HAP-1 (cell line): ENCODE measurements at regions not wholly inside any gene's neighbourhood (a gene's known extent, or its start where the extent isn't known, plus 50 kb on each side); places are given as distances from the start of the nearest gene placed in this dataset.
A peak's percentile ranks its signal among the peaks of the same experiment; 100 is the strongest.

Source experiments
- DNase-seq, 2 experiments: peaks; one replicate each; pipeline ENCODE4 v3.0.0-alpha.2; 2016 to 2020; ENCODE audit warnings: low spot score in 2 of 2
- H3K27me3 ChIP-seq: fragments of 250-450 bp; sonication (Bioruptor Pico); 2 replicates; pipeline ENCODE4 v1.5.1; 2020; ENCODE audit warnings: low read depth, mild to moderate bottlenecking, moderate library complexity
- H3K36me3 ChIP-seq: fragments of 250-450 bp; sonication (Bioruptor Pico); replicated peaks from 2 replicates; pipeline ENCODE4 v1.5.1; 2020; ENCODE audit warnings: mild to moderate bottlenecking
- H3K4me1 ChIP-seq: fragments of 250-450 bp; sonication (Bioruptor Pico); 2 replicates; pipeline ENCODE4 v1.5.1; 2020; ENCODE audit warnings: mild to moderate bottlenecking
- H3K4me3 ChIP-seq: fragments of 250-450 bp; sonication (Bioruptor Pico); 2 replicates; pipeline ENCODE4 v1.5.1; 2020; ENCODE audit warnings: mild to moderate bottlenecking, moderate library complexity
- H3K9me3 ChIP-seq: fragments of 250-450 bp; sonication (Bioruptor Pico); 2 replicates; pipeline ENCODE4 v1.5.1; 2020; ENCODE audit warnings: mild to moderate bottlenecking, moderate library complexity
- in situ Hi-C: fragments of 300-500 bp; cut with MboI; formaldehyde crosslinking; loops from 3 replicates; pipeline ENCODE4 v1.14.3; 2020; ENCODE audit warnings: low sequenced_read_pairs, inconsistent platforms, mixed read lengths

- Histone ChIP-seq H3K9me3 (no peaks in the 10 kb centered on the region), H3K36me3 (no peaks in the 10 kb centered on the region), H3K4me1 (no peaks in the 10 kb centered on the region), H3K4me3 (no peak overlapping the region), H3K27me3 (no peaks in the 10 kb centered on the region)
- no peak for DNase-seq
- in situ Hi-C loops, result no loop called here
Observed at GRCh38 chr4:66095065-66095464, 424.8 kb upstream of the EPHA5 start.

- in situ Hi-C loops, result no loop called here
- Histone ChIP-seq H3K36me3 (no peaks in the 10 kb centered on the region), H3K4me3 (no peak overlapping the region), H3K9me3 (no peaks in the 10 kb centered on the region), H3K4me1 (no peaks in the 10 kb centered on the region), H3K27me3 (no peaks in the 10 kb centered on the region)
- no peak for DNase-seq
Observed at GRCh38 chr4:66094070-66094469, 423.8 kb upstream of the EPHA5 start.

GRCh38 chr4:66091786-66092185 is 421.5 kb upstream of the EPHA5 start:
- DNase-seq, result no peak
- no peaks in the 10 kb centered on the region for H3K36me3 ChIP-seq
- H3K9me3 ChIP-seq, result no peaks in the 10 kb centered on the region
- H3K4me3 ChIP-seq, result no peak overlapping the region
- no peaks in the 10 kb centered on the region for H3K27me3 ChIP-seq
- H3K4me1 ChIP-seq, result no peaks in the 10 kb centered on the region
- in situ Hi-C loops, result no loop called here

- in situ Hi-C loops, result no loop called here
- no peak overlapping the region for H3K4me3 ChIP-seq
- peak in 1 of 2 experiments; percentile 83 for DNase-seq
Observed at GRCh38 chr4:66073961-66074360, 403.7 kb upstream of the EPHA5 start.

GRCh38 chr4:66071911-66072310 is 401.6 kb upstream of the EPHA5 start:
- in situ Hi-C loops, result no loop called here
- no peak for DNase-seq

More at GRCh38 chr4:66073961-66074360, 403.7 kb upstream of the EPHA5 start:
- Histone ChIP-seq H3K27me3 (no peaks in the 10 kb centered on the region), H3K4me1 (no peaks in the 10 kb centered on the region; the same call in 1 of the 2 replicates), H3K9me3 (no peaks in the 10 kb centered on the region), H3K36me3 (no peaks in the 10 kb centered on the region)

GRCh38 chr4:66062921-66063320 is 392.6 kb upstream of the EPHA5 start:
- DNase-seq, result no peak
- in situ Hi-C loops, result no loop called here
- Histone ChIP-seq H3K9me3 (no peaks in the 10 kb centered on the region), H3K27me3 (no peaks in the 10 kb centered on the region), H3K4me3 (no peak overlapping the region), H3K4me1 (peaks cover 3% of the 10 kb centered on the region; the same call in 1 of the 2 replicates), H3K36me3 (no peaks in the 10 kb centered on the region)

More at GRCh38 chr4:66071911-66072310, 401.6 kb upstream of the EPHA5 start:
- no peak overlapping the region for H3K4me3 ChIP-seq
- H3K27me3 ChIP-seq, result no peaks in the 10 kb centered on the region
- H3K36me3 ChIP-seq, result no peaks in the 10 kb centered on the region
- no peaks in the 10 kb centered on the region for H3K9me3 ChIP-seq
- no peaks in the 10 kb centered on the region; the same call in 1 of the 2 replicates for H3K4me1 ChIP-seq

GRCh38 chr4:66062044-66062443 is 391.8 kb upstream of the EPHA5 start:
- in situ Hi-C loops, result no loop called here
- no peak for DNase-seq
- H3K36me3 ChIP-seq, result no peaks in the 10 kb centered on the region
- H3K4me1 ChIP-seq, result peaks cover 3% of the 10 kb centered on the region; the same call in 1 of the 2 replicates
- H3K27me3 ChIP-seq, result no peaks in the 10 kb centered on the region
- H3K9me3 ChIP-seq, result no peaks in the 10 kb centered on the region
- no peak overlapping the region for H3K4me3 ChIP-seq

GRCh38 chr4:66059556-66059955 is 389.3 kb upstream of the EPHA5 start:
- Histone ChIP-seq H3K4me3 (no peak overlapping the region), H3K36me3 (no peaks in the 10 kb centered on the region), H3K4me1 (peaks cover 3% of the 10 kb centered on the region; the same call in 1 of the 2 replicates), H3K27me3 (no peaks in the 10 kb centered on the region), H3K9me3 (no peaks in the 10 kb centered on the region)
- DNase-seq, result no peak
- in situ Hi-C loops, result no loop called here

- H3K36me3 ChIP-seq, result no peaks in the 10 kb centered on the region
- in situ Hi-C loops, result no loop called here
Observed at GRCh38 chr4:66059136-66059535, 388.8 kb upstream of the EPHA5 start.

GRCh38 chr4:66055999-66056398 is 385.7 kb upstream of the EPHA5 start:
- H3K36me3 ChIP-seq, result no peaks in the 10 kb centered on the region
- in situ Hi-C loops, result no loop called here

More at GRCh38 chr4:66059136-66059535, 388.8 kb upstream of the EPHA5 start:
- Histone ChIP-seq H3K27me3 (no peaks in the 10 kb centered on the region), H3K4me1 (peaks cover 3% of the 10 kb centered on the region; the same call in 1 of the 2 replicates), H3K9me3 (no peaks in the 10 kb centered on the region), H3K4me3 (no peak overlapping the region)
- no peak for DNase-seq

GRCh38 chr4:66052426-66052825 is 382.1 kb upstream of the EPHA5 start:
- Histone ChIP-seq H3K27me3 (no peaks in the 10 kb centered on the region; the same call in 1 of the 2 replicates), H3K4me1 (no peaks in the 10 kb centered on the region), H3K4me3 (no peak overlapping the region), H3K9me3 (no peaks in the 10 kb centered on the region), H3K36me3 (no peaks in the 10 kb centered on the region)
- in situ Hi-C loops, result no loop called here
- no peak for DNase-seq

More at GRCh38 chr4:66055999-66056398, 385.7 kb upstream of the EPHA5 start:
- no peak overlapping the region for H3K4me3 ChIP-seq
- H3K4me1 ChIP-seq, result peaks cover 3% of the 10 kb centered on the region; the same call in 1 of the 2 replicates
- no peaks in the 10 kb centered on the region for H3K9me3 ChIP-seq
- H3K27me3 ChIP-seq, result no peaks in the 10 kb centered on the region
- no peak for DNase-seq

GRCh38 chr4:66048861-66049260 is 378.6 kb upstream of the EPHA5 start:
- in situ Hi-C loops, result no loop called here
- Histone ChIP-seq H3K36me3 (no peaks in the 10 kb centered on the region), H3K27me3 (no peaks in the 10 kb centered on the region; the same call in 1 of the 2 replicates), H3K9me3 (no peaks in the 10 kb centered on the region), H3K4me3 (no peak overlapping the region), H3K4me1 (peaks cover 5% of the 10 kb centered on the region; the same call in 1 of the 2 replicates)
- no peak for DNase-seq

- Histone ChIP-seq H3K4me1 (peaks cover 5% of the 10 kb centered on the region; the same call in 1 of the 2 replicates), H3K36me3 (no peaks in the 10 kb centered on the region), H3K9me3 (no peaks in the 10 kb centered on the region), H3K27me3 (no peaks in the 10 kb centered on the region; the same call in 1 of the 2 replicates), H3K4me3 (no peak overlapping the region)
- in situ Hi-C loops, result no loop called here
- no peak for DNase-seq
Observed at GRCh38 chr4:66045913-66046312, 375.6 kb upstream of the EPHA5 start.

- no peak for DNase-seq
- Histone ChIP-seq H3K27me3 (no peaks in the 10 kb centered on the region), H3K36me3 (no peaks in the 10 kb centered on the region), H3K4me1 (no peaks in the 10 kb centered on the region), H3K4me3 (no peak overlapping the region), H3K9me3 (no peaks in the 10 kb centered on the region)
- in situ Hi-C loops, result no loop called here
Observed at GRCh38 chr4:66035701-66036100, 365.4 kb upstream of the EPHA5 start.

- in situ Hi-C loops, result no loop called here
- no peak for DNase-seq
- Histone ChIP-seq H3K27me3 (no peaks in the 10 kb centered on the region), H3K4me3 (no peak overlapping the region), H3K4me1 (no peaks in the 10 kb centered on the region), H3K36me3 (no peaks in the 10 kb centered on the region), H3K9me3 (no peaks in the 10 kb centered on the region)
Observed at GRCh38 chr4:66034671-66035070, 364.4 kb upstream of the EPHA5 start.
